Endothelial cell of umbilical vein (primary cell): ENCODE measurements at regions not wholly inside any gene's neighbourhood (a gene's known extent, or its start where the extent isn't known, plus 50 kb on each side); places are given as distances from the start of the nearest gene placed in this dataset.

Source experiments
- BruUV-seq: library from RNA; stranded (reverse); fragments of 400-500 nt; replicated peaks from 2 replicates; lab custom pipeline; 2021; lab: Mats Ljungman, UMichigan
- CTCF ChIA-PET: fragments of 300-600, 350-600 bp; sonication (Branson Sonifier 250); formaldehyde crosslinking; loops from one replicate; lab custom pipeline; 2021; ENCODE audit warnings: antibody characterized with exemption, inconsistent platforms; lab: Charles Lee
- POLR2A ChIA-PET: fragments of 300-600, 350-600 bp; sonication (Branson Sonifier 250); formaldehyde crosslinking; loops from one replicate; lab custom pipeline; 2021; ENCODE audit warnings: antibody characterized with exemption, inconsistent platforms; lab: Charles Lee
- DNase-seq: peaks from one replicate; pipeline ENCODE4 v3.0.0-alpha.2; 2011; ENCODE audit warnings: low read depth, low spot score
- FAIRE-seq: peaks from 2 replicates; lab custom pipeline; 2011; peaks lifted over from hg19 to GRCh38; lab: Jason Lieb, UNC
- H2AFZ ChIP-seq: 2 replicates; pipeline ENCODE4 v1.6.0; 2012; ENCODE audit warnings: low read depth, low read length, control low read depth, inconsistent platforms
- H3K27ac ChIP-seq: 2 replicates; pipeline ENCODE4 v1.5.1; 2011; ENCODE audit warnings: low read depth, mild to moderate bottlenecking, control low read depth, low read length, moderate library complexity; ENCODE audit not compliant: insufficient read depth
- H3K27me3 ChIP-seq, 2 experiments: 2 replicates each; pipeline versions ENCODE4 v1.6.0 to v1.6.1; 2011; ENCODE audit warnings: low read length in 2 of 2, mixed read lengths in 1 of 2; ENCODE audit not compliant: control insufficient read depth in 2 of 2, insufficient read depth in 2 of 2
- H3K36me3 ChIP-seq, 2 experiments: 2 replicates in 1 of 2; 3 replicates in 1 of 2; pipeline ENCODE4 v1.5.1; 2011; ENCODE audit warnings: low read length in 2 of 2, mild to moderate bottlenecking in 1 of 2, moderate library complexity in 1 of 2; ENCODE audit not compliant: control insufficient read depth in 2 of 2, insufficient read depth in 2 of 2; ENCODE audit errors: extremely low read depth in 1 of 2
- H3K4me1 ChIP-seq: 3 replicates; pipeline ENCODE4 v1.5.1; 2011; ENCODE audit warnings: mild to moderate bottlenecking, low read length; ENCODE audit not compliant: control insufficient read depth, insufficient read depth; ENCODE audit errors: extremely low read depth
- H3K4me2 ChIP-seq: 2 replicates; pipeline ENCODE4 v1.6.1; 2011; ENCODE audit warnings: low read length, control low read depth, mixed read lengths; ENCODE audit not compliant: insufficient read depth
- H3K4me3 ChIP-seq, 3 experiments: fragments of 200-600 bp in 1 of 3; sonication (generic), shearing (Covaris generic) in 1 of 3; replicated peaks in 1 of 3; 2 replicates each; pipeline ENCODE4 v1.5.1; 2011 to 2016; ENCODE audit warnings: control low read depth in 3 of 3, low read length in 3 of 3, mild to moderate bottlenecking in 2 of 3, inconsistent platforms in 1 of 3, low read depth in 1 of 3, moderate library complexity in 1 of 3; ENCODE audit not compliant: insufficient read depth in 1 of 3
- H3K79me2 ChIP-seq: 2 replicates; pipeline ENCODE4 v1.6.0; 2012; ENCODE audit warnings: low read length, inconsistent platforms; ENCODE audit not compliant: control insufficient read depth, insufficient read depth
- H3K9ac ChIP-seq: replicated peaks from 2 replicates; pipeline ENCODE3; 2011; ENCODE audit warnings: low read length, control low read depth; ENCODE audit not compliant: insufficient read depth; ENCODE audit errors: extremely low read depth
- H3K9me1 ChIP-seq: replicated peaks from 3 replicates; pipeline ENCODE4 v1.6.0; 2011; ENCODE audit warnings: mild to moderate bottlenecking, low read length; ENCODE audit not compliant: control insufficient read depth, insufficient read depth; ENCODE audit errors: extremely low read depth
- H3K9me3 ChIP-seq: replicated peaks from 2 replicates; pipeline ENCODE4 v1.5.1; 2012; ENCODE audit warnings: low read length, inconsistent platforms; ENCODE audit not compliant: control insufficient read depth, insufficient read depth
- H4K20me1 ChIP-seq: replicated peaks from 2 replicates; pipeline ENCODE3; 2011; ENCODE audit warnings: mild to moderate bottlenecking, low read length; ENCODE audit not compliant: control insufficient read depth, insufficient read depth; ENCODE audit errors: extremely low read depth
- CTCF ChIP-seq, 2 donors: IDR thresholded peaks; 1 replicate in 1 of 2; 2 replicates in 1 of 2; pipeline ENCODE4 v1.5.1; 2011; ENCODE audit warnings: low read length in 2 of 2, mild to moderate bottlenecking in 2 of 2, moderate library complexity in 2 of 2, control low read depth in 1 of 2, inconsistent platforms in 1 of 2, low read depth in 1 of 2; ENCODE audit not compliant: insufficient read depth in 1 of 2; ENCODE audit errors: extremely low read depth in 1 of 2
- EZH2 ChIP-seq: IDR thresholded peaks from 2 replicates; pipeline ENCODE4 v1.6.1; 2012; ENCODE audit warnings: borderline replicate concordance, low read depth, mild to moderate bottlenecking, moderate library complexity, low read length, inconsistent platforms; ENCODE audit not compliant: severe bottlenecking
- FOS ChIP-seq: IDR thresholded peaks from 2 replicates; pipeline ENCODE4 v1.6.1; 2011; ENCODE audit warnings: mild to moderate bottlenecking, low read length, moderate library complexity, borderline replicate concordance; ENCODE audit not compliant: insufficient read depth
- GATA2 ChIP-seq: IDR thresholded peaks from 2 replicates; pipeline ENCODE4 v1.7.0; 2011; ENCODE audit warnings: low read depth, mild to moderate bottlenecking, moderate library complexity, mixed read lengths, low read length; ENCODE audit not compliant: insufficient read length, insufficient read depth
- JUN ChIP-seq: IDR thresholded peaks from 2 replicates; pipeline ENCODE4 v1.6.1; 2011; ENCODE audit warnings: borderline replicate concordance, low read depth; ENCODE audit not compliant: insufficient read length, insufficient read depth
- MYC ChIP-seq: IDR thresholded peaks from one replicate; pipeline ENCODE4 v1.6.1; 2011; ENCODE audit warnings: mild to moderate bottlenecking, low read depth, low read length
- POLR2A ChIP-seq: IDR thresholded peaks from 2 replicates; pipeline ENCODE4 v1.6.1; 2012; ENCODE audit warnings: low read depth, mild to moderate bottlenecking, control low read depth, low read length
- POLR2AphosphoS5 ChIP-seq: IDR thresholded peaks from 2 replicates; pipeline ENCODE4 v1.6.1; 2012; ENCODE audit warnings: low read depth, mild to moderate bottlenecking, control low read depth, low read length, moderate library complexity; ENCODE audit not compliant: insufficient read depth
- dilution Hi-C: fragments of 300-500 bp; cut with MboI; formaldehyde crosslinking; loops from one replicate; pipeline ENCODE4 v1.15.0; 2019; ENCODE audit warnings: low sequenced_read_pairs; ENCODE audit not compliant: extremely low pct_ligation_motif_present
- intact Hi-C: fragments of 100-400 bp; cut with micrococcal nuclease; formaldehyde crosslinking; loops from one replicate; pipeline ENCODE4 v1.10.0; 2022
- TF ChIP-seq, protein P1 (sequence below): IDR thresholded peaks from 2 replicates; pipeline ENCODE4 v1.6.1; 2011; ENCODE audit not compliant: insufficient read depth, insufficient read length

- no peaks in the 10 kb centered on the region for H3K79me2 ChIP-seq
- DNase-seq, result peak; percentile 52
- no peaks in the 10 kb centered on the region for H4K20me1 ChIP-seq
- peak overlapping the region; percentile 62 for H3K4me2 ChIP-seq
- intact Hi-C loops (loop anchor here (1.0 kb wide), 1 partner anchor 43 kb away; no protein-coding TSS in a partner anchor), dilution Hi-C loops (no loop called here)
- POLR2A ChIA-PET, result no interaction called here
- FAIRE-seq, result peak; percentile 44
- no peaks in the 10 kb centered on the region for H3K9me1 ChIP-seq
- no peak overlapping the region for H3K4me3 ChIP-seq
- CTCF ChIA-PET, result interaction anchor here (1.1 kb wide), 2 partner anchors 43 to 623 kb away, joined by 3 to 4 read pairs; no protein-coding TSS in a partner anchor
- peak overlapping the region; percentile 62 for H2AFZ ChIP-seq
- H3K9ac ChIP-seq, result no peak overlapping the region
- no peaks in the 10 kb centered on the region for H3K36me3 ChIP-seq
- TF ChIP-seq MYC (no peak), POLR2AphosphoS5 (no peak), JUN (peak; percentile 23), FOS (peak; percentile 71)
- TF ChIP-seq, protein P1, sequence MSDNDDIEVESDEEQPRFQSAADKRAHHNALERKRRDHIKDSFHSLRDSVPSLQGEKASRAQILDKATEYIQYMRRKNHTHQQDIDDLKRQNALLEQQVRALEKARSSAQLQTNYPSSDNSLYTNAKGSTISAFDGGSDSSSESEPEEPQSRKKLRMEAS, result no peak
- no TSS peak for BruUV-seq
- H3K27me3 ChIP-seq, result no peaks in the 10 kb centered on the region
- peak overlapping the region; percentile 21 for H3K27ac ChIP-seq
- H3K4me1 ChIP-seq, result peaks cover 10% of the 10 kb centered on the region
- no peaks in the 10 kb centered on the region for H3K9me3 ChIP-seq
Observed at GRCh38 chr12:69027411-69027881, 94.5 kb upstream of the CPM start.

DNA sequence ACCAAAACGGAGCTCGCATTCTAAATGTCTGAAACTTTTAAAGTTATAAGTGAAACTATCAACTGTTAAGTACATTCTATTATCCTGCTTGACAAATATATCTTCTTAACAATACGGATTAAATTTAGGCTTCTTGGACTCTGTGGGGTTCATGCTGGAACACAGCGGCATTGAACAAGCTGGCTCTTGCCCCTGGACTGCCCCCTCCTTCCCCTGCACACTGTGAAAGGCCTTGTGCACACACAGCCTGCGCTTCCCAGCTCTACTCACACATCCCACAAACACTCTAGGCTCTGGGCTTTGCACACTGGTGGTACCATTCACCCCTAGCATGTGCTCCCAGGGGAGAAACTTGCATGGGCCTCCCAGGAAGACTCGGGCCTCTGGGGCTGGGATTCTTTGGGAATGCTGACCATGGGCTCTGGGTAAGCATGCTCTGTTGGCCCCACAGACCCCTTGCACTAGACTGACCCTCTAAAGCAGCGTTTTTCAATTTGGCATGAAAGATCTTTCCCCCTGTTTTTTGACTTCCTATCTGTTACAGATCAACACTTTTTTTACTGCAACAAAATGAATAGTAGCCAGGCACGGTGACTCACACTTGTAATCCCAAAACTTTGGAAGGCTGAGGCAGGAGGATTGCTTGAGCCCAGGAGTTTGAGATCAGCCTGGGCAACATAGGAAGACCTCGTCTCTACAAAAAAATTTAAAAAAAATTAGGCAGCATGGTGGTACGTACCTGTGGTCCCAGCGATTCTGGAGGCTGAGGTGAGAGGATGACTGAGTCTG is 96.2 kb upstream of the CPM start:
- H2AFZ ChIP-seq, result no peak overlapping the region
- H3K36me3 ChIP-seq, result no peaks in the 10 kb centered on the region
- ChIA-PET CTCF (interaction anchor here (0.8 kb wide), 1 partner anchor 41 kb away, joined by 3 read pairs; no protein-coding TSS in a partner anchor), POLR2A (no interaction called here)
- no peak overlapping the region for H3K4me2 ChIP-seq
- no peak overlapping the region for H3K4me3 ChIP-seq
- TF ChIP-seq, protein P1, result no peak
- TF ChIP-seq POLR2AphosphoS5 (no peak), EZH2 (no peak), GATA2 (no peak), CTCF (IDR thresholded peaks at IDR 0.05; ENCODE audit: extremely low read depth in 1 of 2, insufficient read depth in 1 of 2, low read depth in 1 of 2, low read length in 2 of 2) (no peak), JUN (no peak), POLR2A (no peak), FOS (no peak), MYC (no peak)
- no peak for DNase-seq
- no peaks in the 10 kb centered on the region for H3K79me2 ChIP-seq
- intact Hi-C loops, result no loop called here
- H3K9ac ChIP-seq, result no peak overlapping the region
- no peak for FAIRE-seq
- no peaks in the 10 kb centered on the region for H3K9me3 ChIP-seq
- no peaks in the 10 kb centered on the region for H3K9me1 ChIP-seq
- no peaks in the 10 kb centered on the region for H4K20me1 ChIP-seq
- no peak overlapping the region for H3K27ac ChIP-seq
- H3K4me1 ChIP-seq, result peaks cover 10% of the 10 kb centered on the region
- peaks cover 0 to 2% of the 10 kb centered on the region in 2 experiments for H3K27me3 ChIP-seq
- dilution Hi-C loops, result no loop called here
- no TSS peak for BruUV-seq
